ENCODE measurements at regions not wholly inside any gene's neighbourhood (a gene's known extent, or its start where the extent isn't known, plus 50 kb on each side); places are given as distances from the start of the nearest gene placed in this dataset.

DNA sequence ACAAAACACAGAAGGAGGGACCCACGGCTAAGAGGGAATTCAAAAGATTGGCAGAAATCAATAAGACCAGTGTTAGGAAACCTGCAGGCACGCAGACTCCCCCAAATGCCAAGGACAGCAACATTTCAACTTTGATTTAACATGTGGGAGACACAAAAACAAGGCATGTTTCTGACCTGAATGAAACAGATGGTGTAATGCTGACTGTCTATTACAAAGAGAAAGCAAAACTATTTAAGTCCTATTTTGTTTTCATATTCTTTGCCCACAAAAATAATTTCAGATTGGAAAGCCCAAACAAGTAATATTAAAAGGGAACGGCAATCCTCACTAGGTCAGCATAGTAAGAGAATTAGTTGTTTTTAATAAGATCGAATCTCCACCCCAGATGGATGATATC, 107.9 kb downstream of the S1PR1 start:
- Histone ChIP-seq H3K4me3 (no peak overlapping the region), H3K9me3 (peaks cover 0 to 5% (median 0%) of the 10 kb centered on the region in 8 donors)
- intact Hi-C loops (cut with DNase I; ENCODE audit: low total_unique reads), result no loop called here

GRCh38 chr1:101346419-101346818, 109.6 kb downstream of the S1PR1 start:
- Histone ChIP-seq H3K27ac (no peak overlapping the region), H3K4me1 (peaks cover 0 to 14% (median 0%) of the 10 kb centered on the region in 6 donors), H3K27me3 (replicated peaks in 1 of 7) (no peaks in the 10 kb centered on the region), H3K4me3 (no peak overlapping the region), H3K36me3 (no peaks in the 10 kb centered on the region), H3K9me3 (peaks cover 0 to 5% (median 0%) of the 10 kb centered on the region in 8 donors)
- 94 to 98% (median 95%) methylated on average over 2 of the region's 2 CpGs for WGBS, 5 donors
- no peak for DNase-seq
- intact Hi-C loops (cut with DNase I; ENCODE audit: low total_unique reads), result no loop called here
- TF ChIP-seq POLR2AphosphoS5 (IDR thresholded peaks at IDR 0.05) (no peak), POLR2A (IDR thresholded peaks at IDR 0.05) (no peak)
- TF ChIP-seq, protein P1, sequence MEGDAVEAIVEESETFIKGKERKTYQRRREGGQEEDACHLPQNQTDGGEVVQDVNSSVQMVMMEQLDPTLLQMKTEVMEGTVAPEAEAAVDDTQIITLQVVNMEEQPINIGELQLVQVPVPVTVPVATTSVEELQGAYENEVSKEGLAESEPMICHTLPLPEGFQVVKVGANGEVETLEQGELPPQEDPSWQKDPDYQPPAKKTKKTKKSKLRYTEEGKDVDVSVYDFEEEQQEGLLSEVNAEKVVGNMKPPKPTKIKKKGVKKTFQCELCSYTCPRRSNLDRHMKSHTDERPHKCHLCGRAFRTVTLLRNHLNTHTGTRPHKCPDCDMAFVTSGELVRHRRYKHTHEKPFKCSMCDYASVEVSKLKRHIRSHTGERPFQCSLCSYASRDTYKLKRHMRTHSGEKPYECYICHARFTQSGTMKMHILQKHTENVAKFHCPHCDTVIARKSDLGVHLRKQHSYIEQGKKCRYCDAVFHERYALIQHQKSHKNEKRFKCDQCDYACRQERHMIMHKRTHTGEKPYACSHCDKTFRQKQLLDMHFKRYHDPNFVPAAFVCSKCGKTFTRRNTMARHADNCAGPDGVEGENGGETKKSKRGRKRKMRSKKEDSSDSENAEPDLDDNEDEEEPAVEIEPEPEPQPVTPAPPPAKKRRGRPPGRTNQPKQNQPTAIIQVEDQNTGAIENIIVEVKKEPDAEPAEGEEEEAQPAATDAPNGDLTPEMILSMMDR (IDR thresholded peaks at IDR 0.05 in 8 of 11, conservative IDR thresholded peaks at IDR 0.05 in 3 of 11), result no peak

More for the DNA sequence above, 107.9 kb downstream of the S1PR1 start:
- Histone ChIP-seq H3K27me3 (replicated peaks in 1 of 7) (no peaks in the 10 kb centered on the region), H3K4me1 (peaks cover 0 to 14% (median 0%) of the 10 kb centered on the region in 6 donors), H3K27ac (no peak overlapping the region), H3K36me3 (no peaks in the 10 kb centered on the region)
- DNase-seq, result no peak
- TF ChIP-seq POLR2AphosphoS5 (IDR thresholded peaks at IDR 0.05) (no peak), POLR2A (IDR thresholded peaks at IDR 0.05) (no peak)
- TF ChIP-seq, protein P1 (IDR thresholded peaks at IDR 0.05 in 8 of 11, conservative IDR thresholded peaks at IDR 0.05 in 3 of 11), result no peak
- 62 to 81% (median 78%) methylated on average over 4 of the region's 4 CpGs for WGBS, 5 donors

- Histone ChIP-seq H3K27me3 (replicated peaks in 1 of 7) (no peaks in the 10 kb centered on the region), H3K4me1 (peaks cover 0 to 18% (median 7%) of the 10 kb centered on the region in 6 donors), H3K27ac (no peak overlapping the region), H3K9me3 (no peaks in the 10 kb centered on the region), H3K4me3 (no peak overlapping the region), H3K36me3 (no peaks in the 10 kb centered on the region)
- WGBS, 5 donors, result 96 to 99% (median 97%) methylated on average over 3 of the region's 3 CpGs
- TF ChIP-seq POLR2A (IDR thresholded peaks at IDR 0.05), result no peak
- TF ChIP-seq, protein P1 (IDR thresholded peaks at IDR 0.05 in 8 of 11, conservative IDR thresholded peaks at IDR 0.05 in 3 of 11), result no peak
- TF ChIP-seq POLR2AphosphoS5 (IDR thresholded peaks at IDR 0.05), result no peak
- intact Hi-C loops (cut with DNase I; ENCODE audit: low total_unique reads), result loop anchor here (5.0 kb wide), 2 partner anchors 44 to 434 kb away; no protein-coding TSS in a partner anchor
- no peak for DNase-seq
Observed at GRCh38 chr1:101356013-101356412, 119.2 kb downstream of the S1PR1 start.

GRCh38 chr1:101356604-101357443, 120.0 kb downstream of the S1PR1 start:
- Histone ChIP-seq H3K27ac (peak overlapping the region in 3 of 8 donors; percentile 19 to 36 (median 21)), H3K27me3 (replicated peaks in 1 of 7) (no peaks in the 10 kb centered on the region), H3K4me1 (peaks cover 0 to 18% (median 7%) of the 10 kb centered on the region in 6 donors), H3K36me3 (no peaks in the 10 kb centered on the region), H3K4me3 (no peak overlapping the region), H3K9me3 (no peaks in the 10 kb centered on the region)
- 64 to 77% (median 74%) methylated on average over 5 of the region's 5 CpGs for WGBS, 5 donors
- TF ChIP-seq, protein P1 (IDR thresholded peaks at IDR 0.05 in 8 of 11, conservative IDR thresholded peaks at IDR 0.05 in 3 of 11), result no peak
- TF ChIP-seq POLR2A (IDR thresholded peaks at IDR 0.05), result no peak
- no peak for TF ChIP-seq POLR2AphosphoS5 (IDR thresholded peaks at IDR 0.05)
- DNase-seq, result no peak
- intact Hi-C loops (cut with DNase I; ENCODE audit: low total_unique reads), result loop anchor here (5.0 kb wide), 2 partner anchors 45 to 435 kb away; no protein-coding TSS in a partner anchor
